D721Med (cell line): ENCODE measurements at regions not wholly inside any gene's neighbourhood (a gene's known extent, or its start where the extent isn't known, plus 50 kb on each side); places are given as distances from the start of the nearest gene placed in this dataset.

Experiments
- DNase-seq: peaks from one replicate; pipeline ENCODE4 v3.0.0; 2011; ENCODE audit warnings: low spot score; ENCODE audit not compliant: insufficient read length
- FAIRE-seq: peaks from 2 replicates; lab custom pipeline; 2011; peaks lifted over from hg19 to GRCh38; lab: Jason Lieb, UNC
- TF ChIP-seq, protein P1 (sequence below): IDR thresholded peaks from 2 replicates; pipeline ENCODE4 v1.5.1; 2012; ENCODE audit warnings: mild to moderate bottlenecking, control low read depth; ENCODE audit not compliant: insufficient read depth; ENCODE audit errors: missing control alignments

DNA sequence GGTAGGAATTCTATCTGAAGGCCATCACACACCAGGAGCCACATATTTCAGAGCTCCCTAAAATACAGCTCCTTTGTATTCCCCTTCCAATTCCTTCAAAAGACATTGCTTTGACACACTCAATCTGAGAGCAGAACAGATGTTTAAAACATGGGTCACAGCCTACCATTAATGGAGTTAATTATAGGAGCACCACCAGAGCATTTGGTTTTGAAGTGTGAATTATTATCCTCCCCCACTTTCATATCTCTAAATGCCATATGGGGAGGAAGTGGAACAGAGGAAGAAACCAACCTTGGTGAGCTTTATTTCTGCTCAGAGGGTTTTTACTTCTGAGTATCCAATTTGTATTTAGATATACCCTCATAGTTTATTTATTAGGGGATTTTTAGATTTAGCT lies 50.7 kb upstream of the TNFRSF21 start:
- no peak for FAIRE-seq
- no peak for DNase-seq
- TF ChIP-seq, protein P1, sequence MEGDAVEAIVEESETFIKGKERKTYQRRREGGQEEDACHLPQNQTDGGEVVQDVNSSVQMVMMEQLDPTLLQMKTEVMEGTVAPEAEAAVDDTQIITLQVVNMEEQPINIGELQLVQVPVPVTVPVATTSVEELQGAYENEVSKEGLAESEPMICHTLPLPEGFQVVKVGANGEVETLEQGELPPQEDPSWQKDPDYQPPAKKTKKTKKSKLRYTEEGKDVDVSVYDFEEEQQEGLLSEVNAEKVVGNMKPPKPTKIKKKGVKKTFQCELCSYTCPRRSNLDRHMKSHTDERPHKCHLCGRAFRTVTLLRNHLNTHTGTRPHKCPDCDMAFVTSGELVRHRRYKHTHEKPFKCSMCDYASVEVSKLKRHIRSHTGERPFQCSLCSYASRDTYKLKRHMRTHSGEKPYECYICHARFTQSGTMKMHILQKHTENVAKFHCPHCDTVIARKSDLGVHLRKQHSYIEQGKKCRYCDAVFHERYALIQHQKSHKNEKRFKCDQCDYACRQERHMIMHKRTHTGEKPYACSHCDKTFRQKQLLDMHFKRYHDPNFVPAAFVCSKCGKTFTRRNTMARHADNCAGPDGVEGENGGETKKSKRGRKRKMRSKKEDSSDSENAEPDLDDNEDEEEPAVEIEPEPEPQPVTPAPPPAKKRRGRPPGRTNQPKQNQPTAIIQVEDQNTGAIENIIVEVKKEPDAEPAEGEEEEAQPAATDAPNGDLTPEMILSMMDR = no peak

DNA sequence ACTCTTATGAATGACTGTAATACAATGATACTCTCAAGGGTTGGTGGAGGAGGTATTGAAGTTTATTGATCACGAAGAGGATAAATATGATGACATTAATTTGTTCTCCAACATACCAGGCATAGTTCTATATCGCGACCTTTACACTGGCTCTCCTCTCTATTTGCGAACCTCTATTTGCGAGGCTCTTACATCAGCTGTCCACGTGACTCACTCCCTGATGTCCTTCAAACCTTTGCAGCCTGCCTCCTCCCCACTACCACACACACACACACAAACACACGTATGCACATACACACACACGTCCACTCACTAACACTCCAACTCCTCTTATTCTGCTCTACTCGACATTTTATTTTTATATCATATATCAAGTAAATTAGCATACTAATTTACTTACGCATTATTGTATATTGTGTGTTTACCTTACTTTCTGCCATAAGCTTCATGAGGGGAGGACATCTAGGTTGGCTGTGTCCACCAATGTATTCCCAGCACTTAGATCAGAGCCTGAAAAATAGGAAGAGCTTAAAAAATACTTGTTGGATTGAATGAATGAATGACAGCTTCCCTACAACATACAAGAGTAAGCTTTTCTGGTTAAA lies 53.3 kb upstream of the TNFRSF21 start:
- TF ChIP-seq, protein P1 = no peak
- DNase-seq (no peak), FAIRE-seq (no peak)

DNA sequence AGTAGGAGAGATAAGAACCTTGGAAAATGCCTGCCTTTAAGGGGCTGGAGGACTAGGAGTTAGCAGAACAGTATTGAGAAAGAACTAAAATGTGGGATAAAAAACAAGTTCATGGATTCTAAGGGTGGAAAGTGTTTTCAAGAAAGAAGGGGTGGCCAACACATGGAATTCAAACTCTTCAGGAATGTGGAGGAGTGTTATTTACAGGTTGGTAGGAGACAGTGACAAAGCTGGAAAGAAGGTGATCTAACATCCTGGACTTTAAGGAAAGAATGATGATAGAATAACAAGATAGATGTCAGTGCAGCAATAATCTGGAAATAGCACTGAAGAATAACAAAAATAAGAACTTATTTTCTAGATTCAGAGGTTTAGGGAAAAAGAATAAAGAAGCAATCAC lies 54.0 kb upstream of the TNFRSF21 start:
- no peak for DNase-seq
- TF ChIP-seq, protein P1 = no peak
- no peak for FAIRE-seq

DNA sequence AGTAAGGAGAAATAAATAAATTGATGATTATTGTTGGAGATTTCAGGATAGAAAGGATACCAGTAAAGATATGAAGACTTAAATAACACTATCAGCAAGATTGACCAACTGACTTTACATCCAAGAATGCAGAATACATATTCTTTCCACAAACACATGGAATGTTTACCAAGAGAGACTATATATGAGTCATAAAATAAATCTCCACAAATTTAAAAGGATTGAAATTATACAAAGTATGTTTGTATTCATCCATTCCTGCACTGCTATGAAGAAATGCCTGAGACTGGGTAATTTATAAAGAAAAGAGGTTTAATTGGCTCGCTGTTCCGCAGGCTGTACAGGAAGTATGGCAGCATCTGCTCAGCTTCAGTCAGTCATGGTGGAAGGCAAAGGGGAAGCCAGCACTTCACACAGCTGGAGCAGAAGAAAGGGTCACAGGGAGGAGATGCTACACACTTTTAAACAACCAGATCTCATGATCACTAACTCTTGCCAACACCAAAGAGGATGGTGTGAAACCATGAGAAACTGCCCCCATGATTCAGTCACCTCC lies 56.7 kb upstream of the TNFRSF21 start:
- no peak for DNase-seq
- FAIRE-seq = no peak
- TF ChIP-seq, protein P1 = no peak

DNA sequence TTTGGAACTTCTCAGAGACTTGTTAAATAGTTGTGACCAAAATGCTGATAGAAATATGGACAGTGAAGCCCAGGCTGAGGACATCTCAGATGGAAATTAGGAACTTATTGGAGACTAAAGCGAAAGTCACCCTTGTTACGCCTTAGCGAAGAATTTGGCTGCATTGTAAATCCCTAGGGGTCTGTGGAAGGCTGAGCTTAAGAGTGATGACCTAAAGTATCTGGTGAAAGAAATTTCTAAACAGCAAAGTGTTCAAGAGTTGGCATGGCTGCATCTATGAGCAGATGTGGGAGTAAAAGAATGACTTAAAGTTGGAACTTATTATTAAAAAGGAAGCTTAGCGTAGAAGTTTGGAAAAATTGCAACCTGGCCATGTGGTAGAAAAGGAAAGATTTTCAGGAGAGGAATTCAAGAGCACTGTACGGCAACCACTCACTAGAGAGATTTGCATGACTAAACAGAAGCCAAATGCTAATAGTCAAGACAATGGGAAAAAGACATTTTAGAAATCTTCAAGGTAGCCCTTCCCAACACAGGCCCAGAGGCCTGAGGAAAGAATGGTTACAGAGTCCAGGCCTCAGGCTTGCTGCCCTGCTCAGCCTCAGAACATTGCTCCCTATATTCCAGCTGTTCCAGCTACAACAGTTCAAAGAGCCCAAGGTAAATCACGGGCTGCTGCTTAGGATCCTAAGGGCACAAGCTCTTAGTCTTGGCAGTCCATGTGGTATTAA lies 61.6 kb upstream of the TNFRSF21 start:
- TF ChIP-seq, protein P1 = no peak

DNA sequence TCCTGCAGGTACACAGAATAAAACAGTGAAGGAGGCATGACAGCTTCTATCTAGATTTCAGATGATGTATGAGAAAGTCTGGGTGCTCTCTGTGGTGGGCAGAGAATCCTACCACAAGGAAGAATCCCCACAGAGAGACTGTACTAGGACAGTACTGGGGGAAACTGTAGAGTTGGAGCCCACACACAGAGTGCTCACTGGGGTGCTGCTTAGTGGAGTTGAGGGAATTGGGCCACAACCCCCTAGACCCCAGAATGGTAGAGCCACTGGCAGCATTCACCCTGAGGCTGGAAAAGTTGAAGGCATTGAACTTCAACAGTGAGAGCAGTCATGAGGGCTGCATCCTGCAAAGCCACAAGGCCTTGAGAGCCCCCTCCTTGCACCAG lies 62.2 kb upstream of the TNFRSF21 start:
- FAIRE-seq (no peak), DNase-seq (no peak)
- TF ChIP-seq, protein P1 = no peak

More for the DNA sequence above, 61.6 kb upstream of the TNFRSF21 start:
- no peak for DNase-seq
- no peak for FAIRE-seq

DNA sequence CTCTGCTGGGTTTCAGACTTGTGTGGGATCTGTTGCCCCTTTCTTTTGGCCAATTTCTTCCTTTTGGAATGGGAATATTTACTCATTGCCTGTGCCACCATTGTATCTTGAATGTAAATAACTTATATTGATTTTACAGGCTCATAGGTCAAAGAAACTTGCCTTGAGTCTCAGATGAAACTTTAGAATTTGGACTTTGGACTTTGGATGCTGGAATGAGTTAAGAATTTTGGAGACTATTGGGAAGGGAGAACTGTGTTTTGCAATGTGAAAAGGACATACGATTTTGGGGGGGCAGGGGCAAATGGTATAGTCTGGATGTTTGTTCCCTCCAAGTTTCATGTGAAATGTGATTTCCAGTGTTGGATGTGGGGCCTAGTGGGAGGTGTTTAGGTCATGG lies 62.6 kb upstream of the TNFRSF21 start:
- no peak for DNase-seq
- TF ChIP-seq, protein P1 = no peak
- no peak for FAIRE-seq
